CD4-positive, alpha-beta T cell (primary cell): ENCODE measurements at regions not wholly inside any gene's neighbourhood (a gene's known extent, or its start where the extent isn't known, plus 50 kb on each side); places are given as distances from the start of the nearest gene placed in this dataset.

Experiments
- ATAC-seq: fragments of 200-7000 bp; cut with Tn5 transposase; one replicate; pipeline ENCODE4 v1.10.0; 2022; ENCODE audit warnings: mild to moderate bottlenecking; ENCODE audit not compliant: poor library complexity
- CTCF ChIA-PET: fragments of 350-600 bp; sonication (Branson Sonifier 250); formaldehyde crosslinking; loops from one replicate; lab custom pipeline; 2021; ENCODE audit warnings: antibody characterized with exemption, inconsistent platforms; lab: Charles Lee
- POLR2A ChIA-PET: fragments of 350-600 bp; sonication (Branson Sonifier 250); formaldehyde crosslinking; loops from one replicate; lab custom pipeline; 2021; ENCODE audit warnings: antibody characterized with exemption, inconsistent platforms; lab: Charles Lee
- DNase-seq, 14 experiments: peaks; one replicate each; pipeline ENCODE4 v3.0.0-alpha.2; 2013 to 2020; ENCODE audit warnings: mixed read lengths in 2 of 14
- H3K27ac ChIP-seq, 2 donors: one replicate each; pipeline versions ENCODE4 v1.5.1 to v1.7.0; 2013; ENCODE audit warnings: low read length in 2 of 2, low read depth in 1 of 2, mild to moderate bottlenecking in 1 of 2
- H3K27me3 ChIP-seq, 2 experiments: 1 replicate in 1 of 2; 2 replicates in 1 of 2; pipeline versions ENCODE4 v1.6.1 to v1.7.0; 2013; ENCODE audit warnings: low read length in 2 of 2, control low read depth in 1 of 2, mild to moderate bottlenecking in 1 of 2, moderate library complexity in 1 of 2; ENCODE audit not compliant: insufficient read depth in 2 of 2, control insufficient read depth in 1 of 2
- H3K36me3 ChIP-seq: one replicate; pipeline ENCODE4 v1.6.1; 2013; ENCODE audit warnings: low read length, control low read depth; ENCODE audit not compliant: insufficient read depth
- H3K4me1 ChIP-seq: one replicate; pipeline ENCODE4 v1.6.1; 2013; ENCODE audit warnings: low read length, control low read depth; ENCODE audit not compliant: insufficient read depth
- H3K4me3 ChIP-seq: one replicate; pipeline ENCODE4 v1.5.1; 2013; ENCODE audit warnings: mild to moderate bottlenecking, low read length, moderate library complexity
- H3K9me3 ChIP-seq, 2 experiments: 1 replicate in 1 of 2; 2 replicates in 1 of 2; pipeline versions ENCODE4 v1.6.1 to v1.7.0; 2013; ENCODE audit warnings: low read length in 2 of 2, mild to moderate bottlenecking in 2 of 2, control low read depth in 1 of 2, moderate library complexity in 1 of 2; ENCODE audit not compliant: control insufficient read depth in 1 of 2, insufficient read depth in 1 of 2
- H3K27ac Mint-ChIP-seq: one replicate; pipeline ENCODE4 v1.8.0; 2020; ENCODE audit warnings: mixed read lengths
- H3K27me3 Mint-ChIP-seq: one replicate; pipeline ENCODE4 v1.8.0; 2021; ENCODE audit warnings: mixed read lengths
- H3K36me3 Mint-ChIP-seq: one replicate; pipeline ENCODE4 v1.8.0; 2021; ENCODE audit warnings: low read depth, mixed read lengths
- H3K4me1 Mint-ChIP-seq: one replicate; pipeline ENCODE4 v1.8.0; 2021; ENCODE audit warnings: low read depth, mixed read lengths
- H3K4me3 Mint-ChIP-seq: one replicate; pipeline ENCODE4 v1.8.0; 2020; ENCODE audit warnings: mild to moderate bottlenecking, mixed read lengths
- H3K9me3 Mint-ChIP-seq: one replicate; pipeline ENCODE4 v1.8.0; 2020; ENCODE audit warnings: mixed read lengths
- CTCF ChIP-seq: fragments of 200-600 bp; IDR thresholded peaks from one replicate; pipeline ENCODE4 v1.8.0; 2022; ENCODE audit warnings: antibody characterized with exemption, mild to moderate bottlenecking
- intact Hi-C, 2 experiments: fragments of 100-400 bp; cut with DNase I in 1 of 2; cut with micrococcal nuclease in 1 of 2; formaldehyde crosslinking; loops; one replicate each; pipeline versions ENCODE4 v1.15.1 to v1.9.0; 2023 to 2025; cut with DNase I, micrococcal nuclease

GRCh38 chrX:138954976-138955375, 243.5 kb upstream of the FGF13 start:
- intact Hi-C loops, result no loop called here
- ChIA-PET CTCF (no interaction called here), POLR2A (no interaction called here)
- Mint-ChIP-seq H3K4me1 (no peaks in the 10 kb centered on the region), H3K36me3 (no peaks in the 10 kb centered on the region), H3K9me3 (no peaks in the 10 kb centered on the region), H3K27me3 (no peaks in the 10 kb centered on the region), H3K27ac (no peak overlapping the region), H3K4me3 (no peak overlapping the region)
- H3K9me3 ChIP-seq, result no peaks in the 10 kb centered on the region
- ATAC-seq (no peak), DNase-seq (no peak)
- TF ChIP-seq CTCF, result no peak
- no peaks in the 10 kb centered on the region for H3K36me3 ChIP-seq
- H3K4me1 ChIP-seq, result no peaks in the 10 kb centered on the region
- H3K4me3 ChIP-seq, result no peak overlapping the region
- no peaks in the 10 kb centered on the region for H3K27me3 ChIP-seq
- H3K27ac ChIP-seq, result no peak overlapping the region

GRCh38 chrX:138946926-138947325, 235.4 kb upstream of the FGF13 start:
- Mint-ChIP-seq H3K4me1 (no peaks in the 10 kb centered on the region), H3K27me3 (no peaks in the 10 kb centered on the region), H3K4me3 (no peak overlapping the region), H3K9me3 (no peaks in the 10 kb centered on the region), H3K27ac (no peak overlapping the region), H3K36me3 (no peaks in the 10 kb centered on the region)
- H3K27me3 ChIP-seq, result no peaks in the 10 kb centered on the region
- H3K9me3 ChIP-seq, result no peaks in the 10 kb centered on the region
- intact Hi-C loops, result no loop called here
- ATAC-seq, result no peak
- no peaks in the 10 kb centered on the region for H3K36me3 ChIP-seq
- no peak for TF ChIP-seq CTCF
- H3K27ac ChIP-seq, result no peak overlapping the region
- no peak for DNase-seq
- POLR2A ChIA-PET, result no interaction called here
- CTCF ChIA-PET, result no interaction called here
- no peak overlapping the region for H3K4me3 ChIP-seq
- no peaks in the 10 kb centered on the region for H3K4me1 ChIP-seq

GRCh38 chrX:138945219-138945618, 233.7 kb upstream of the FGF13 start:
- Histone ChIP-seq H3K27ac (no peak overlapping the region), H3K27me3 (no peaks in the 10 kb centered on the region), H3K4me1 (no peaks in the 10 kb centered on the region), H3K4me3 (no peak overlapping the region), H3K36me3 (no peaks in the 10 kb centered on the region), H3K9me3 (no peaks in the 10 kb centered on the region)
- no peaks in the 10 kb centered on the region for H3K36me3 Mint-ChIP-seq
- H3K27me3 Mint-ChIP-seq, result no peaks in the 10 kb centered on the region
- intact Hi-C loops, result no loop called here
- ATAC-seq (no peak), DNase-seq (no peak)
- H3K4me3 Mint-ChIP-seq, result no peak overlapping the region
- H3K4me1 Mint-ChIP-seq, result no peaks in the 10 kb centered on the region
- POLR2A ChIA-PET, result no interaction called here
- no peaks in the 10 kb centered on the region for H3K9me3 Mint-ChIP-seq
- TF ChIP-seq CTCF, result no peak
- CTCF ChIA-PET, result no interaction called here
- no peak overlapping the region for H3K27ac Mint-ChIP-seq
